ENCODE measurements at regions not wholly inside any gene's neighbourhood (a gene's known extent, or its start where the extent isn't known, plus 50 kb on each side); places are given as distances from the start of the nearest gene placed in this dataset.

GRCh38 chr6:105499931-105500330 is 97.0 kb upstream of the PREP start:
- Histone ChIP-seq H3K27me3 (ENCODE audit: control insufficient read depth in 3 of 3, insufficient read depth in 3 of 3, low read length in 2 of 3) (no peaks in the 10 kb centered on the region), H3K36me3 (ENCODE audit: control insufficient read depth in 4 of 4, insufficient read depth in 4 of 4, low read length in 4 of 4) (no peaks in the 10 kb centered on the region), H3K4me3 (no peak overlapping the region), H3K9ac (ENCODE audit: insufficient read depth in 1 of 2, low read length in 2 of 2) (no peak overlapping the region), H3K9me3 (ENCODE audit: control insufficient read depth in 4 of 4, insufficient read depth in 3 of 4, low read length in 3 of 4) (no peaks in the 10 kb centered on the region), H3K4me1 (ENCODE audit: control insufficient read depth in 5 of 5, insufficient read depth in 5 of 5, low read length in 5 of 5) (peaks cover 0 to 2% (median 0%) of the 10 kb centered on the region in 5 donors), H3K27ac (ENCODE audit: low read depth in 1 of 2, low read length in 1 of 2) (no peak overlapping the region)
- WGBS, 2 donors, result 68 to 77% methylated on average over 3 of the region's 3 CpGs
- ATAC-seq (ENCODE audit: insufficient read depth, low FRiP score) (no peak), DNase-seq (no peak)
- TF ChIP-seq CTCF (IDR thresholded peaks at IDR 0.05; ENCODE audit: control extremely low read depth, extremely low read depth), result no peak

- H3K9me3 ChIP-seq (ENCODE audit: control insufficient read depth in 4 of 4, insufficient read depth in 3 of 4, low read length in 3 of 4), result no peaks in the 10 kb centered on the region
- DNase-seq (no peak), ATAC-seq (ENCODE audit: insufficient read depth, low FRiP score) (no peak)
- H3K27ac ChIP-seq (ENCODE audit: low read depth in 1 of 2, low read length in 1 of 2), result no peak overlapping the region
- peaks cover 0 to 6% (median 0%) of the 10 kb centered on the region in 5 donors for H3K4me1 ChIP-seq (ENCODE audit: control insufficient read depth in 5 of 5, insufficient read depth in 5 of 5, low read length in 5 of 5)
- 91 to 93% methylated on average over 2 of the region's 2 CpGs for WGBS, 2 donors
- H3K9ac ChIP-seq (ENCODE audit: insufficient read depth in 1 of 2, low read length in 2 of 2), result no peak overlapping the region
- no peaks in the 10 kb centered on the region for H3K36me3 ChIP-seq (ENCODE audit: control insufficient read depth in 4 of 4, insufficient read depth in 4 of 4, low read length in 4 of 4)
- no peaks in the 10 kb centered on the region for H3K27me3 ChIP-seq (ENCODE audit: control insufficient read depth in 3 of 3, insufficient read depth in 3 of 3, low read length in 2 of 3)
- no peak overlapping the region for H3K4me3 ChIP-seq
- TF ChIP-seq CTCF (IDR thresholded peaks at IDR 0.05; ENCODE audit: control extremely low read depth, extremely low read depth), result no peak
Observed at GRCh38 chr6:105499136-105499870, 96.4 kb upstream of the PREP start.

DNA sequence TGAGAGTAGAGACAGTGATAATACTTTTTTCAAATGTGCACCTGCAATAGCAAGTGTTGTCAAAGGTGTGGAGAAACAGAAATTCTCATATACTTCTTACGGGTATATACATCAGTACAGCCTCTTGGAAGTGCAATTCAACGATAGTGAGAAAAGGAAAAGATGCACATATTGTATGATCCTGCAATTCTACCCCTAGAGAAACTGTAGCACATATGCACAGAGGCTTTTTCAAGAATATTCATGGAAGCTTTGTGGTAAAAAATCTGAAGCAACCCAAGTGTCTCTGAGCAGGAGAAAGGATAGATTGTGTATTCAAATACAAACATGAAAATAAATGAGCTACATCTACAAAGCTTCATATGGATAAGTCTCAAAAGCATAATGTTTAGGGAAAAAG is 94.7 kb upstream of the PREP start:
- no peak overlapping the region for H3K4me3 ChIP-seq
- TF ChIP-seq CTCF (IDR thresholded peaks at IDR 0.05; ENCODE audit: control extremely low read depth, extremely low read depth), result no peak
- no peaks in the 10 kb centered on the region for H3K27me3 ChIP-seq (ENCODE audit: control insufficient read depth in 3 of 3, insufficient read depth in 3 of 3, low read length in 2 of 3)
- H3K36me3 ChIP-seq (ENCODE audit: control insufficient read depth in 4 of 4, insufficient read depth in 4 of 4, low read length in 4 of 4), result no peaks in the 10 kb centered on the region
- no peak for ATAC-seq (ENCODE audit: insufficient read depth, low FRiP score)
- DNase-seq, result no peak
- H3K4me1 ChIP-seq (ENCODE audit: control insufficient read depth in 5 of 5, insufficient read depth in 5 of 5, low read length in 5 of 5), result peaks cover 0 to 15% (median 2%) of the 10 kb centered on the region in 5 donors
- no peak overlapping the region for H3K27ac ChIP-seq (ENCODE audit: low read depth in 1 of 2, low read length in 1 of 2)
- no peaks in the 10 kb centered on the region for H3K9me3 ChIP-seq (ENCODE audit: control insufficient read depth in 4 of 4, insufficient read depth in 3 of 4, low read length in 3 of 4)
- H3K9ac ChIP-seq (ENCODE audit: insufficient read depth in 1 of 2, low read length in 2 of 2), result no peak overlapping the region
- WGBS, 2 donors, result 95 to 98% methylated on average over 2 of the region's 2 CpGs

- H3K4me3 ChIP-seq, result no peak overlapping the region
- H3K27me3 ChIP-seq (ENCODE audit: control insufficient read depth in 3 of 3, insufficient read depth in 3 of 3, low read length in 2 of 3), result no peaks in the 10 kb centered on the region
- no peak overlapping the region for H3K9ac ChIP-seq (ENCODE audit: insufficient read depth in 1 of 2, low read length in 2 of 2)
- ATAC-seq (ENCODE audit: insufficient read depth, low FRiP score), result no peak
- no peak overlapping the region for H3K27ac ChIP-seq (ENCODE audit: low read depth in 1 of 2, low read length in 1 of 2)
- H3K9me3 ChIP-seq (ENCODE audit: control insufficient read depth in 4 of 4, insufficient read depth in 3 of 4, low read length in 3 of 4), result no peaks in the 10 kb centered on the region
- no peak for DNase-seq
- H3K36me3 ChIP-seq (ENCODE audit: control insufficient read depth in 4 of 4, insufficient read depth in 4 of 4, low read length in 4 of 4), result no peaks in the 10 kb centered on the region
- peaks cover 0 to 18% (median 2%) of the 10 kb centered on the region in 5 donors for H3K4me1 ChIP-seq (ENCODE audit: control insufficient read depth in 5 of 5, insufficient read depth in 5 of 5, low read length in 5 of 5)
- TF ChIP-seq CTCF (IDR thresholded peaks at IDR 0.05; ENCODE audit: control extremely low read depth, extremely low read depth), result no peak
- 85 to 86% methylated on average over 6 of the region's 6 CpGs for WGBS, 2 donors
Observed at GRCh38 chr6:105495515-105495914, 92.6 kb upstream of the PREP start.
